OCI-LY3 (cell line): ENCODE measurements at regions not wholly inside any gene's neighbourhood (a gene's known extent, or its start where the extent isn't known, plus 50 kb on each side); places are given as distances from the start of the nearest gene placed in this dataset.

ENCODE experiments used
- EZH2phosphoT487 ChIP-seq: fragments of 200-600 bp; shearing (Covaris generic); IDR thresholded peaks from 2 replicates; pipeline ENCODE4 v1.6.1; 2018; ENCODE audit warnings: antibody characterized with exemption, mixed run types, low read depth
- TF ChIP-seq, protein P1 (sequence below): fragments of 200-600, 300-600 bp; sonication (generic); IDR thresholded peaks from 2 replicates; pipeline ENCODE4 v1.5.1; 2014; ENCODE audit warnings: antibody characterized with exemption, low read length, low read depth

DNA sequence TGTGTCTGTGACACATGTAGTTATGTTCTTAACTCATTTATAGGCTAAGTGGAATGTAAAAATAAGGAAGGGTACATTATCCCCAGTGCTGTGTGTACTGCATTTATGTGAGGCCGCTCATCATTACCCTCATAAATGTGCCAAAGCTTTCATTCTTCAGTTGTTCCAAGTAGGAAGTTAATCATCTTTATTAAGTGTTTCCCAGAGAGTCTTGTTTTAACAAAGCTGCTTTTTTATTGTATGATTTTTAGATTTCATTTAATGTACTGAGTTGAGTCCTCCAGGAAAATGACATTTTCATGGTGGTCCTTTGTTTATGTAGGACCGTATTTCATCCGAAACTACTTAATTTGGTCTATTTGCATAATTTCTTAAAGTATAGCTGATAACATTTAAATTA, 379.8 kb downstream of the DLEU7 start:
- TF ChIP-seq, protein P1, sequence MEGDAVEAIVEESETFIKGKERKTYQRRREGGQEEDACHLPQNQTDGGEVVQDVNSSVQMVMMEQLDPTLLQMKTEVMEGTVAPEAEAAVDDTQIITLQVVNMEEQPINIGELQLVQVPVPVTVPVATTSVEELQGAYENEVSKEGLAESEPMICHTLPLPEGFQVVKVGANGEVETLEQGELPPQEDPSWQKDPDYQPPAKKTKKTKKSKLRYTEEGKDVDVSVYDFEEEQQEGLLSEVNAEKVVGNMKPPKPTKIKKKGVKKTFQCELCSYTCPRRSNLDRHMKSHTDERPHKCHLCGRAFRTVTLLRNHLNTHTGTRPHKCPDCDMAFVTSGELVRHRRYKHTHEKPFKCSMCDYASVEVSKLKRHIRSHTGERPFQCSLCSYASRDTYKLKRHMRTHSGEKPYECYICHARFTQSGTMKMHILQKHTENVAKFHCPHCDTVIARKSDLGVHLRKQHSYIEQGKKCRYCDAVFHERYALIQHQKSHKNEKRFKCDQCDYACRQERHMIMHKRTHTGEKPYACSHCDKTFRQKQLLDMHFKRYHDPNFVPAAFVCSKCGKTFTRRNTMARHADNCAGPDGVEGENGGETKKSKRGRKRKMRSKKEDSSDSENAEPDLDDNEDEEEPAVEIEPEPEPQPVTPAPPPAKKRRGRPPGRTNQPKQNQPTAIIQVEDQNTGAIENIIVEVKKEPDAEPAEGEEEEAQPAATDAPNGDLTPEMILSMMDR = no peak
- no peak for TF ChIP-seq EZH2phosphoT487
